Kidney (tissue), 13 donors: ENCODE measurements at regions not wholly inside any gene's neighbourhood (a gene's known extent, or its start where the extent isn't known, plus 50 kb on each side); places are given as distances from the start of the nearest gene placed in this dataset.
"Not testable (repeated sequence)": the region's sequence is repeated elsewhere in the genome, so short reads cannot be mapped to it uniquely, and the experiment has no call there.

ENCODE experiments used
- DNase-seq, 5 donors: peaks; one replicate each; pipeline ENCODE4 v3.0.0-alpha.2; 2013 to 2020
- FAIRE-seq: peaks from 2 replicates; lab custom pipeline; 2012; peaks lifted over from hg19 to GRCh38; lab: Jason Lieb, UNC
- H3K27ac ChIP-seq, 2 donors: one replicate each; pipeline ENCODE4 v1.7.0; 2013; ENCODE audit warnings: low read depth in 2 of 2, low read length in 2 of 2, inconsistent platforms in 1 of 2
- H3K27me3 ChIP-seq: one replicate; pipeline ENCODE4 v1.7.1; 2013; ENCODE audit warnings: low read length, inconsistent platforms; ENCODE audit not compliant: control insufficient read depth, insufficient read depth
- H3K36me3 ChIP-seq, 3 donors: one replicate each; pipeline versions ENCODE4 v1.7.0 to v1.7.1; 2013; ENCODE audit warnings: low read length in 3 of 3, control low read depth in 1 of 3, inconsistent platforms in 1 of 3; ENCODE audit not compliant: insufficient read depth in 3 of 3, control insufficient read depth in 2 of 3
- H3K4me1 ChIP-seq, 3 donors: one replicate each; pipeline versions ENCODE4 v1.7.0 to v1.7.1; 2013; ENCODE audit warnings: low read length in 3 of 3, inconsistent platforms in 1 of 3, low read depth in 1 of 3; ENCODE audit not compliant: control insufficient read depth in 2 of 3, insufficient read depth in 2 of 3
- H3K4me3 ChIP-seq, 3 donors: one replicate each; pipeline versions ENCODE4 v1.7.0 to v1.8.1; 2013; ENCODE audit warnings: low read length in 3 of 3, control low read depth in 1 of 3, inconsistent platforms in 1 of 3
- H3K9ac ChIP-seq, 3 donors: one replicate each; pipeline versions ENCODE4 v1.7.0 to v1.7.1; 2013; ENCODE audit warnings: low read length in 3 of 3, control low read depth in 1 of 3, inconsistent platforms in 1 of 3
- H3K9me3 ChIP-seq, 3 donors: one replicate each; pipeline versions ENCODE4 v1.7.0 to v1.7.1; 2013; ENCODE audit warnings: low read length in 3 of 3, control low read depth in 1 of 3, inconsistent platforms in 1 of 3; ENCODE audit not compliant: control insufficient read depth in 2 of 3, insufficient read depth in 1 of 3
- intact Hi-C: fragments of 100-400 bp; cut with DNase I; formaldehyde crosslinking; loops from one replicate; pipeline ENCODE4 v1.11.1; 2022
- TF ChIP-seq, protein P1 (sequence below): IDR thresholded peaks from 3 replicates; pipeline ENCODE4 v1.5.1; 2012; ENCODE audit warnings: mild to moderate bottlenecking, moderate library complexity, borderline replicate concordance; ENCODE audit not compliant: insufficient read depth; ENCODE audit errors: extremely low read depth
- donor health status: control.
- donor health status: control.
- donor health status: control.
- donor health status: control.
- donor health status: control.
- donor health status: DM: yes; HTN: yes; CAD: no.
- donor health status: Normal renal cell carcinoma (clear cell type).

DNA sequence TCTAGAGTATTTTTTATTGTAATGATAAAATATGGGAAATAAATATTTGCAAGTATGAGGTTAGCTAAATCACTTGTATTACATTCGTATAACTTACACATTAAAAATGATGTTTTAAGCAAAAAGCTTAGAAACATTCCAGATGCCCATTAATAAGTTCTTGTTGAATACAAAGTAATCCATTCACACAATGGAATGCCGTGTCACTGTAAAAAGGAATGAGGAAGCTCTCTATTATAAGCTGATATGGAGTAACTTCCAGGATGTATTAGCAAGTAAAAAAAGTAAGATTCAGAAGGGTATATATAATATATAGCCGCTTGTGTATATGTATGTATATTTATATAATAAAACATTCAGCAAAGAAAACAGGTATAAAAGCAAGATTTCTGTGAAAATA lies 412.8 kb upstream of the MTPN start:
- Histone ChIP-seq H3K4me3 (no peak overlapping the region), H3K36me3 (no peaks in the 10 kb centered on the region), H3K27me3 (no peaks in the 10 kb centered on the region), H3K27ac (no peak overlapping the region), H3K9me3 (no peaks in the 10 kb centered on the region), H3K9ac (no peak overlapping the region), H3K4me1 (no peaks in the 10 kb centered on the region)
- TF ChIP-seq, protein P1, sequence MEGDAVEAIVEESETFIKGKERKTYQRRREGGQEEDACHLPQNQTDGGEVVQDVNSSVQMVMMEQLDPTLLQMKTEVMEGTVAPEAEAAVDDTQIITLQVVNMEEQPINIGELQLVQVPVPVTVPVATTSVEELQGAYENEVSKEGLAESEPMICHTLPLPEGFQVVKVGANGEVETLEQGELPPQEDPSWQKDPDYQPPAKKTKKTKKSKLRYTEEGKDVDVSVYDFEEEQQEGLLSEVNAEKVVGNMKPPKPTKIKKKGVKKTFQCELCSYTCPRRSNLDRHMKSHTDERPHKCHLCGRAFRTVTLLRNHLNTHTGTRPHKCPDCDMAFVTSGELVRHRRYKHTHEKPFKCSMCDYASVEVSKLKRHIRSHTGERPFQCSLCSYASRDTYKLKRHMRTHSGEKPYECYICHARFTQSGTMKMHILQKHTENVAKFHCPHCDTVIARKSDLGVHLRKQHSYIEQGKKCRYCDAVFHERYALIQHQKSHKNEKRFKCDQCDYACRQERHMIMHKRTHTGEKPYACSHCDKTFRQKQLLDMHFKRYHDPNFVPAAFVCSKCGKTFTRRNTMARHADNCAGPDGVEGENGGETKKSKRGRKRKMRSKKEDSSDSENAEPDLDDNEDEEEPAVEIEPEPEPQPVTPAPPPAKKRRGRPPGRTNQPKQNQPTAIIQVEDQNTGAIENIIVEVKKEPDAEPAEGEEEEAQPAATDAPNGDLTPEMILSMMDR = no peak
- intact Hi-C loops = no loop called here
- no peak for DNase-seq
- FAIRE-seq = no peak

- Histone ChIP-seq H3K4me1 (no peaks in the 10 kb centered on the region), H3K9ac (no peak overlapping the region), H3K27me3 (no peaks in the 10 kb centered on the region), H3K9me3 (no peaks in the 10 kb centered on the region), H3K4me3 (no peak overlapping the region), H3K36me3 (no peaks in the 10 kb centered on the region), H3K27ac (no peak overlapping the region)
- TF ChIP-seq, protein P1 = no peak
- FAIRE-seq (no peak), DNase-seq (no peak)
- intact Hi-C loops = no loop called here
Measured at GRCh38 chr7:136386876-136387275, 409.7 kb upstream of the MTPN start.

- H3K27me3 ChIP-seq, H3K9ac ChIP-seq, H3K9me3 ChIP-seq, H3K27ac ChIP-seq, intact Hi-C loops, H3K36me3 ChIP-seq, FAIRE-seq, H3K4me3 ChIP-seq, H3K4me1 ChIP-seq, DNase-seq: not testable (repeated sequence)
Measured at GRCh38 chr7:136371409-136371808, 394.2 kb upstream of the MTPN start.

DNA sequence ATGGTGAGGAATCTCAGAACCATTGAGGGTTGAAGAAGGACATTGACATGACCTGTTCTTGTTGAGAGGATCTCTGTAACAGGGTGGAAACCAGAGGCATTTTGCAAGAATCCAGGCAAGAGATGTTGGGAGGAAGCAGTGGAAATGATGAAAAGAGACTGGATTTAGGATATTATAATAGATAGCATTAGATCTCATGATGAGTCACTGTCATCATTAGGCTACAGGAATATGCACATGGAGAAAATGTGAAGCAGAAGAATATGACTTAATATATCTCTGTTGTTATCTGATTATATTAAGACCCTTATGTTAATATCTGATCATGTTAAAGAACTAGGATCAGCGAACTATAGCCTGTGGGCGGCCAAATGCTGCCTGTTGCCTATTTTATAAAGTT lies 393.0 kb upstream of the MTPN start:
- DNase-seq (no peak), FAIRE-seq (no peak)
- H3K27me3 ChIP-seq = no peaks in the 10 kb centered on the region
- H3K4me1 ChIP-seq = no peaks in the 10 kb centered on the region
- intact Hi-C loops = no loop called here
- TF ChIP-seq, protein P1 = no peak
- H3K9ac ChIP-seq = no peak overlapping the region
- H3K27ac ChIP-seq = no peak overlapping the region
- no peaks in the 10 kb centered on the region for H3K9me3 ChIP-seq
- H3K36me3 ChIP-seq = no peaks in the 10 kb centered on the region
- no peak overlapping the region for H3K4me3 ChIP-seq
